SK-N-SH treated with all-trans-retinoic acid at 6 μM for 48 hours (cell line): ENCODE measurements at regions not wholly inside any gene's neighbourhood (a gene's known extent, or its start where the extent isn't known, plus 50 kb on each side); places are given as distances from the start of the nearest gene placed in this dataset.
"Not testable (repeated sequence)": the region's sequence is repeated elsewhere in the genome, so short reads cannot be mapped to it uniquely, and the experiment has no call there.

Experiments used
- ATAC-seq: fragments of 200-7000 bp; cut with Tn5 transposase; 3 replicates; pipeline ENCODE4 v1.9.1; 2020; ENCODE audit warnings: mild to moderate bottlenecking, moderate library complexity
- ARNTL ChIP-seq: fragments of 450-650 bp; formaldehyde crosslinking; IDR thresholded peaks from 2 replicates; pipeline ENCODE4 v1.5.0; 2020; ENCODE audit warnings: low read depth, mild to moderate bottlenecking, moderate library complexity, borderline replicate concordance
- BACH2 ChIP-seq: fragments of 250-450 bp; sonication (Bioruptor Pico); IDR thresholded peaks from 2 replicates; pipeline ENCODE4 v1.9.0; 2021; ENCODE audit warnings: mild to moderate bottlenecking, borderline replicate concordance
- CREB5 ChIP-seq: fragments of 250-450 bp; sonication (Bioruptor Pico); IDR thresholded peaks from 2 replicates; pipeline ENCODE4 v1.5.1; 2020; ENCODE audit warnings: low read depth, mild to moderate bottlenecking, moderate library complexity
- CSDC2 ChIP-seq: fragments of 250-450 bp; sonication (Bioruptor Pico); IDR thresholded peaks from 2 replicates; pipeline ENCODE4 v1.5.0; 2020; ENCODE audit warnings: mild to moderate bottlenecking, moderate library complexity
- ESRRG ChIP-seq: fragments of 250-450 bp; sonication (Bioruptor Pico); IDR thresholded peaks from 2 replicates; pipeline ENCODE4 v1.6.1; 2021; ENCODE audit warnings: mild to moderate bottlenecking
- GLIS3 ChIP-seq: fragments of 250-450 bp; sonication (Bioruptor Pico); IDR thresholded peaks from 2 replicates; pipeline ENCODE4 v1.5.0; 2020; ENCODE audit warnings: mild to moderate bottlenecking, moderate library complexity
- ISL1 ChIP-seq: fragments of 250-450 bp; sonication (Bioruptor Pico); IDR thresholded peaks from 2 replicates; pipeline ENCODE4 v2.1.2; 2022; ENCODE audit warnings: mild to moderate bottlenecking, moderate library complexity
- OSR1 ChIP-seq: fragments of 250-450 bp; sonication (Bioruptor Pico); IDR thresholded peaks from 2 replicates; pipeline ENCODE4 v1.8.0; 2022; ENCODE audit warnings: moderate library complexity, mild to moderate bottlenecking, inconsistent platforms
- POU6F1 ChIP-seq: fragments of 250-450 bp; sonication (Bioruptor Pico); IDR thresholded peaks from 2 replicates; pipeline ENCODE4 v1.8.0; 2021; ENCODE audit warnings: low read depth, mild to moderate bottlenecking, moderate library complexity, borderline replicate concordance
- RARB ChIP-seq: fragments of 250-450 bp; sonication (Bioruptor Pico); IDR thresholded peaks from 2 replicates; pipeline ENCODE4 v1.8.0; 2021; ENCODE audit warnings: mild to moderate bottlenecking, moderate library complexity
- SNAI2 ChIP-seq: fragments of 250-450 bp; sonication (Bioruptor Pico); IDR thresholded peaks from 2 replicates; pipeline ENCODE4 v1.5.0; 2020; ENCODE audit warnings: mild to moderate bottlenecking, moderate library complexity
- TCF4 ChIP-seq: fragments of 250-450 bp; sonication (Bioruptor Pico); IDR thresholded peaks from 2 replicates; pipeline ENCODE4 v1.8.0; 2021; ENCODE audit warnings: mild to moderate bottlenecking, moderate library complexity, borderline replicate concordance
- TOX ChIP-seq: fragments of 250-450 bp; sonication (Bioruptor Pico); IDR thresholded peaks from 2 replicates; pipeline ENCODE4 v1.8.0; 2021; ENCODE audit warnings: mild to moderate bottlenecking, moderate library complexity, borderline replicate concordance
- TSHZ2 ChIP-seq: fragments of 250-450 bp; sonication (Bioruptor Pico); IDR thresholded peaks from 2 replicates; pipeline ENCODE4 v1.5.0; 2020; ENCODE audit warnings: mild to moderate bottlenecking, moderate library complexity
- ZFP3 ChIP-seq: fragments of 250-450 bp; sonication (Bioruptor Pico); IDR thresholded peaks from 2 replicates; pipeline ENCODE4 v1.5.0; 2020; ENCODE audit warnings: mild to moderate bottlenecking, moderate library complexity
- ZFP30 ChIP-seq: fragments of 450-650 bp; formaldehyde crosslinking; IDR thresholded peaks from 2 replicates; pipeline ENCODE4 v1.5.0; 2022; ENCODE audit warnings: mild to moderate bottlenecking, moderate library complexity
- ZNF565 ChIP-seq: fragments of 450-650 bp; formaldehyde crosslinking; conservative IDR thresholded peaks from 2 replicates; pipeline ENCODE4 v1.5.0; 2020; ENCODE audit warnings: low read depth, mild to moderate bottlenecking, moderate library complexity
- ZNF70 ChIP-seq: fragments of 450-650 bp; formaldehyde crosslinking; IDR thresholded peaks from 2 replicates; pipeline ENCODE4 v1.5.0; 2020; ENCODE audit warnings: mild to moderate bottlenecking, moderate library complexity
- ZNF8 ChIP-seq: fragments of 450-650 bp; formaldehyde crosslinking; IDR thresholded peaks from 2 replicates; pipeline ENCODE4 v1.5.0; 2020; ENCODE audit warnings: mild to moderate bottlenecking, moderate library complexity

GRCh38 chr6:40138273-40138720 is 204.0 kb upstream of the MOCS1 start:
- TF ChIP-seq ZFP3 (CRISPR knock-in tag) (no peak), ARNTL (CRISPR knock-in tag) (no peak), SNAI2 (CRISPR knock-in tag) (no peak), POU6F1 (CRISPR knock-in tag) (no peak), TCF4 (CRISPR knock-in tag) (no peak), CREB5 (no peak), ISL1 (CRISPR knock-in tag) (no peak), CSDC2 (CRISPR knock-in tag) (no peak)
- no peak for ATAC-seq

GRCh38 chr6:40135491-40136072 is 201.3 kb upstream of the MOCS1 start:
- ATAC-seq, result no peak
- TF ChIP-seq ZFP30, result no peak
- TF ChIP-seq ZNF565 (CRISPR knock-in tag), result no peak
- TF ChIP-seq GLIS3 (CRISPR knock-in tag), result no peak
- no peak for TF ChIP-seq ZFP3 (CRISPR knock-in tag)
- no peak for TF ChIP-seq RARB (CRISPR knock-in tag)
- no peak for TF ChIP-seq CSDC2 (CRISPR knock-in tag)
- no peak for TF ChIP-seq ZNF8 (CRISPR knock-in tag)
- TF ChIP-seq TSHZ2 (CRISPR knock-in tag), result no peak
- no peak for TF ChIP-seq ARNTL (CRISPR knock-in tag)
- TF ChIP-seq ESRRG, result no peak
- TF ChIP-seq TCF4 (CRISPR knock-in tag), result no peak
- TF ChIP-seq POU6F1 (CRISPR knock-in tag), result no peak

GRCh38 chr6:40133981-40134380 is 199.7 kb upstream of the MOCS1 start:
- ATAC-seq, result not testable (repeated sequence)

GRCh38 chr6:40131675-40132074 is 197.4 kb upstream of the MOCS1 start:
- ATAC-seq, result no peak

GRCh38 chr6:40128127-40128526 is 193.9 kb upstream of the MOCS1 start:
- no peak for ATAC-seq
- TF ChIP-seq TOX (CRISPR knock-in tag), result no peak
- TF ChIP-seq GLIS3 (CRISPR knock-in tag), result no peak
- TF ChIP-seq TCF4 (CRISPR knock-in tag), result no peak
- TF ChIP-seq BACH2 (CRISPR knock-in tag), result no peak
- TF ChIP-seq OSR1 (CRISPR knock-in tag), result no peak
- TF ChIP-seq TSHZ2 (CRISPR knock-in tag), result no peak
- TF ChIP-seq ZFP30, result no peak
- TF ChIP-seq ISL1 (CRISPR knock-in tag), result no peak
- TF ChIP-seq ZNF70 (CRISPR knock-in tag), result no peak

More at GRCh38 chr6:40131675-40132074, 197.4 kb upstream of the MOCS1 start:
- TF ChIP-seq ISL1 (CRISPR knock-in tag) (no peak), ZNF70 (CRISPR knock-in tag) (no peak), SNAI2 (CRISPR knock-in tag) (no peak)
